HG02610 (cell line): ENCODE measurements at regions not wholly inside any gene's neighbourhood (a gene's known extent, or its start where the extent isn't known, plus 50 kb on each side); places are given as distances from the start of the nearest gene placed in this dataset.
A peak's percentile ranks its signal among the peaks of the same experiment; 100 is the strongest.

Experiments used
- ATAC-seq: cut with Tn5 transposase; IDR thresholded peaks from one replicate; pipeline ENCODE4 v1.9.1; 2021; ENCODE audit warnings: mild to moderate bottlenecking, moderate library complexity; ENCODE audit not compliant: unreplicated experiment

GRCh38 chr11:26219183-26220117, 112.5 kb upstream of the ANO3 start:
- ATAC-seq: no peak

- no peak for ATAC-seq
These were observed 106.3 kb upstream of the ANO3 start for GRCh38 chr11:26225646-26226045.

- ATAC-seq: peak; percentile 84
These were observed 104.6 kb upstream of the ANO3 start for GRCh38 chr11:26227301-26227746.

- no peak for ATAC-seq
These were observed 103.9 kb upstream of the ANO3 start for GRCh38 chr11:26227883-26228502.

- no peak for ATAC-seq
These were observed 103.2 kb upstream of the ANO3 start for GRCh38 chr11:26228778-26229177.

GRCh38 chr11:26229257-26229656, 102.7 kb upstream of the ANO3 start:
- ATAC-seq: no peak

- no peak for ATAC-seq
These were observed 101.9 kb upstream of the ANO3 start for GRCh38 chr11:26229981-26230380.

- ATAC-seq: no peak
These were observed 100.7 kb upstream of the ANO3 start for GRCh38 chr11:26231252-26231661.

- no peak for ATAC-seq
These were observed 97.5 kb upstream of the ANO3 start for GRCh38 chr11:26234451-26234850.

GRCh38 chr11:26243426-26243825, 88.5 kb upstream of the ANO3 start:
- ATAC-seq: no peak

- ATAC-seq: no peak
These were observed 87.7 kb upstream of the ANO3 start for GRCh38 chr11:26244207-26244606.

GRCh38 chr11:26245046-26245445, 86.9 kb upstream of the ANO3 start:
- ATAC-seq: no peak

- ATAC-seq: no peak
These were observed 84.6 kb upstream of the ANO3 start for GRCh38 chr11:26247340-26247739.

GRCh38 chr11:26248661-26249060, 83.3 kb upstream of the ANO3 start:
- no peak for ATAC-seq

- ATAC-seq: no peak
These were observed 77.6 kb upstream of the ANO3 start for GRCh38 chr11:26254378-26254777.

- ATAC-seq: no peak
These were observed 68.2 kb upstream of the ANO3 start for GRCh38 chr11:26263769-26264168.

- ATAC-seq: no peak
These were observed 67.7 kb upstream of the ANO3 start for GRCh38 chr11:26264266-26264665.

- no peak for ATAC-seq
These were observed 62.8 kb upstream of the ANO3 start for GRCh38 chr11:26268980-26269660.

GRCh38 chr11:26271666-26272065, 60.3 kb upstream of the ANO3 start:
- no peak for ATAC-seq

- ATAC-seq: peak; percentile 79
These were observed 55.0 kb upstream of the ANO3 start for GRCh38 chr11:26276798-26277424.

GRCh38 chr11:26278354-26278753, 53.6 kb upstream of the ANO3 start:
- no peak for ATAC-seq
